ENCODE measurements at regions not wholly inside any gene's neighbourhood (a gene's known extent, or its start where the extent isn't known, plus 50 kb on each side); places are given as distances from the start of the nearest gene placed in this dataset.

- no peak overlapping the region for H3K4me3 ChIP-seq (ENCODE audit: low read depth, low read length)
- TF ChIP-seq CTCF (conservative IDR thresholded peaks at IDR 0.05; ENCODE audit: low read depth, low read length), result no peak
Measured at GRCh38 chr20:18956890-18957289, 143.3 kb downstream of the SCP2D1 start.

GRCh38 chr20:18957328-18957727 is 143.7 kb downstream of the SCP2D1 start:
- TF ChIP-seq CTCF (conservative IDR thresholded peaks at IDR 0.05; ENCODE audit: low read depth, low read length), result no peak
- no peak for DNase-seq (ENCODE audit: low read depth)

More at GRCh38 chr20:18956890-18957289, 143.3 kb downstream of the SCP2D1 start:
- DNase-seq (ENCODE audit: low read depth), result no peak

GRCh38 chr20:18971121-18971520 is 157.5 kb downstream of the SCP2D1 start:
- TF ChIP-seq CTCF (conservative IDR thresholded peaks at IDR 0.05; ENCODE audit: low read depth, low read length), result no peak
- H3K4me3 ChIP-seq (ENCODE audit: low read depth, low read length), result no peak overlapping the region
- no peak for DNase-seq (ENCODE audit: low read depth)

More at GRCh38 chr20:18957328-18957727, 143.7 kb downstream of the SCP2D1 start:
- no peak overlapping the region for H3K4me3 ChIP-seq (ENCODE audit: low read depth, low read length)

GRCh38 chr20:18971574-18971973 is 158.0 kb downstream of the SCP2D1 start:
- no peak for TF ChIP-seq CTCF (conservative IDR thresholded peaks at IDR 0.05; ENCODE audit: low read depth, low read length)
- no peak overlapping the region for H3K4me3 ChIP-seq (ENCODE audit: low read depth, low read length)

GRCh38 chr20:18972251-18972876 is 158.8 kb downstream of the SCP2D1 start:
- DNase-seq (ENCODE audit: low read depth), result no peak
- TF ChIP-seq CTCF (conservative IDR thresholded peaks at IDR 0.05; ENCODE audit: low read depth, low read length), result no peak
- no peak overlapping the region for H3K4me3 ChIP-seq (ENCODE audit: low read depth, low read length)

More at GRCh38 chr20:18971574-18971973, 158.0 kb downstream of the SCP2D1 start:
- DNase-seq (ENCODE audit: low read depth), result no peak

- DNase-seq (ENCODE audit: low read depth), result no peak
- H3K4me3 ChIP-seq (ENCODE audit: low read depth, low read length), result no peak overlapping the region
- TF ChIP-seq CTCF (conservative IDR thresholded peaks at IDR 0.05; ENCODE audit: low read depth, low read length), result no peak
Measured at GRCh38 chr20:18973529-18974173, 160.1 kb downstream of the SCP2D1 start.

- TF ChIP-seq CTCF (conservative IDR thresholded peaks at IDR 0.05; ENCODE audit: low read depth, low read length), result no peak
- no peak overlapping the region for H3K4me3 ChIP-seq (ENCODE audit: low read depth, low read length)
- DNase-seq (ENCODE audit: low read depth), result no peak
Measured at GRCh38 chr20:18974660-18975059, 161.1 kb downstream of the SCP2D1 start.

All from choroid plexus epithelial cell (primary cell).